AG09309 (cell line): ENCODE measurements at regions not wholly inside any gene's neighbourhood (a gene's known extent, or its start where the extent isn't known, plus 50 kb on each side); places are given as distances from the start of the nearest gene placed in this dataset.

ENCODE experiments used
- DNase-seq: peaks from one replicate; pipeline ENCODE4 v3.0.0-alpha.2; 2010; ENCODE audit warnings: low read depth
- H3K4me3 ChIP-seq: 2 replicates; pipeline ENCODE4 v1.5.1; 2011; ENCODE audit warnings: mild to moderate bottlenecking, low read depth, low read length, moderate library complexity; ENCODE audit not compliant: control insufficient read depth
- CTCF ChIP-seq: IDR thresholded peaks from 2 replicates; pipeline ENCODE4 v1.5.1; 2011; ENCODE audit warnings: mild to moderate bottlenecking, low read depth, low read length, inconsistent platforms; ENCODE audit not compliant: insufficient read depth, control insufficient read depth; ENCODE audit errors: missing control alignments

GRCh38 chr2:239504643-239505235 is 103.9 kb upstream of the HDAC4 start:
- no peak overlapping the region for H3K4me3 ChIP-seq
- TF ChIP-seq CTCF = no peak
- DNase-seq = no peak

- no peak overlapping the region for H3K4me3 ChIP-seq
- TF ChIP-seq CTCF = no peak
- DNase-seq = no peak
These were observed 101.8 kb upstream of the HDAC4 start for GRCh38 chr2:239502430-239503186.

- DNase-seq = no peak
- TF ChIP-seq CTCF = no peak
- H3K4me3 ChIP-seq = no peak overlapping the region
These were observed 100.0 kb upstream of the HDAC4 start for GRCh38 chr2:239500574-239501550.

GRCh38 chr2:239499726-239500573 is 99.1 kb upstream of the HDAC4 start:
- DNase-seq = no peak
- TF ChIP-seq CTCF = no peak
- H3K4me3 ChIP-seq = no peak overlapping the region

GRCh38 chr2:239498981-239499634 is 98.3 kb upstream of the HDAC4 start:
- no peak for DNase-seq
- TF ChIP-seq CTCF = no peak

More at GRCh38 chr2:239498981-239499634, 98.3 kb upstream of the HDAC4 start:
- H3K4me3 ChIP-seq = no peak overlapping the region
